ENCODE measurements at regions not wholly inside any gene's neighbourhood (a gene's known extent, or its start where the extent isn't known, plus 50 kb on each side); places are given as distances from the start of the nearest gene placed in this dataset.

GRCh38 chr2:193272011-193272410, 1077.3 kb upstream of the TMEFF2 start:
- no peak overlapping the region for H3K4me2 ChIP-seq
- H3K4me3 ChIP-seq (ENCODE audit: low read depth in 2 of 2, low read length in 1 of 2): no peak overlapping the region
- H3K9me3 ChIP-seq: no peaks in the 10 kb centered on the region
- H3K9me2 ChIP-seq: no peaks in the 10 kb centered on the region
- no peaks in the 10 kb centered on the region for H3K79me2 ChIP-seq (ENCODE audit: insufficient read depth)
- no peaks in the 10 kb centered on the region for H3F3A ChIP-seq (replicated peaks; ENCODE audit: insufficient read depth)
- ChIA-PET CTCF (no interaction called here), POLR2A (no interaction called here)
- no peak overlapping the region for H3K9ac ChIP-seq
- TF ChIP-seq RXRA (IDR thresholded peaks at IDR 0.05; ENCODE audit: borderline replicate concordance, low read depth): no peak
- TF ChIP-seq SMC3 (IDR thresholded peaks at IDR 0.05; ENCODE audit: low read depth, low read length): no peak
- no peak for TF ChIP-seq RCOR1 (IDR thresholded peaks at IDR 0.05; ENCODE audit: low read length)
- no peak for TF ChIP-seq CTCF (IDR thresholded peaks at IDR 0.05)
- TF ChIP-seq GATA2 (CRISPR knock-in tag; IDR thresholded peaks at IDR 0.05): no peak
- TF ChIP-seq SIN3A (IDR thresholded peaks at IDR 0.05; ENCODE audit: borderline replicate concordance, low read depth, low read length): no peak
- no peak for TF ChIP-seq FOXM1 (IDR thresholded peaks at IDR 0.05; ENCODE audit: low read depth)
- no peak for TF ChIP-seq EZH2phosphoT487 (IDR thresholded peaks at IDR 0.05; ENCODE audit: borderline replicate concordance, low read depth)
- no peak for TF ChIP-seq TAF1 (IDR thresholded peaks at IDR 0.05; ENCODE audit: borderline replicate concordance, low read depth, low read length)
- no peak for TF ChIP-seq EP300 (IDR thresholded peaks at IDR 0.05; ENCODE audit: borderline replicate concordance in 1 of 2, low read depth in 1 of 2, low read length in 1 of 2)
- no peak for TF ChIP-seq ELF1 (IDR thresholded peaks at IDR 0.05)
- no peaks in the 10 kb centered on the region; a peak in 1 of 4 replicates for H3K4me1 ChIP-seq (ENCODE audit: control insufficient read depth in 1 of 2, insufficient read depth in 2 of 2, low read depth in 1 of 2, low read length in 1 of 2)
- no peak overlapping the region for H2AFZ ChIP-seq (ENCODE audit: low read depth)
- no peaks in the 10 kb centered on the region for H3K36me3 ChIP-seq (replicated peaks in 1 of 2; ENCODE audit: control insufficient read depth in 1 of 2, insufficient read depth in 2 of 2, low read length in 1 of 2)
- no peak for DNase-seq
- H3K27me3 ChIP-seq (ENCODE audit: insufficient read depth): no peaks in the 10 kb centered on the region
- H3K27ac ChIP-seq (ENCODE audit: low read depth in 2 of 2, low read length in 1 of 2): no peak overlapping the region
- WGBS (ENCODE audit: low lambda C conversion rate): 50% methylated on average over 1 of the region's 1 CpG
- H4K20me1 ChIP-seq (ENCODE audit: insufficient read depth): no peaks in the 10 kb centered on the region

- Histone ChIP-seq H3K9ac (no peak overlapping the region), H3K4me1 (ENCODE audit: control insufficient read depth in 1 of 2, insufficient read depth in 2 of 2, low read depth in 1 of 2, low read length in 1 of 2) (no peaks in the 10 kb centered on the region; a peak in 1 of 4 replicates), H4K20me1 (ENCODE audit: insufficient read depth) (no peaks in the 10 kb centered on the region), H3K4me2 (no peak overlapping the region), H3K36me3 (replicated peaks in 1 of 2; ENCODE audit: control insufficient read depth in 1 of 2, insufficient read depth in 2 of 2, low read length in 1 of 2) (no peaks in the 10 kb centered on the region), H3K27ac (ENCODE audit: low read depth in 2 of 2, low read length in 1 of 2) (no peak overlapping the region), H2AFZ (ENCODE audit: low read depth) (no peak overlapping the region), H3K27me3 (ENCODE audit: insufficient read depth) (no peaks in the 10 kb centered on the region), H3K4me3 (ENCODE audit: low read depth in 2 of 2, low read length in 1 of 2) (no peak overlapping the region), H3K9me3 (no peaks in the 10 kb centered on the region), H3K79me2 (ENCODE audit: insufficient read depth) (no peaks in the 10 kb centered on the region), H3K9me2 (no peaks in the 10 kb centered on the region), H3F3A (replicated peaks; ENCODE audit: insufficient read depth) (no peaks in the 10 kb centered on the region)
- no peak for DNase-seq
- POLR2A ChIA-PET: no interaction called here
- CTCF ChIA-PET: no interaction called here
- TF ChIP-seq RAD21 (IDR thresholded peaks at IDR 0.05; ENCODE audit: low read length) (no peak), ZBTB33 (IDR thresholded peaks at IDR 0.05; ENCODE audit: borderline replicate concordance, low read depth) (no peak), MAX (IDR thresholded peaks at IDR 0.05; ENCODE audit: low read depth) (no peak), REST (IDR thresholded peaks at IDR 0.05; ENCODE audit: low read depth, low read length) (no peak), TEAD4 (IDR thresholded peaks at IDR 0.05; ENCODE audit: borderline replicate concordance, insufficient read depth) (no peak), GABPA (IDR thresholded peaks at IDR 0.05; ENCODE audit: low read depth) (no peak), FOXJ3 (CRISPR knock-in tag; IDR thresholded peaks at IDR 0.05) (no peak), YY1 (IDR thresholded peaks at IDR 0.05; ENCODE audit: low read depth) (no peak), FOXM1 (IDR thresholded peaks at IDR 0.05; ENCODE audit: low read depth) (no peak), ELF1 (IDR thresholded peaks at IDR 0.05) (no peak), CHD2 (IDR thresholded peaks at IDR 0.05; ENCODE audit: low read length, partially characterized antibody) (no peak), TAF1 (IDR thresholded peaks at IDR 0.05; ENCODE audit: borderline replicate concordance, low read depth, low read length) (no peak)
These were observed 1076.1 kb upstream of the TMEFF2 start for GRCh38 chr2:193270816-193271215.
